Left ventricle myocardium inferior (tissue), 1 donor: ENCODE measurements at regions not wholly inside any gene's neighbourhood (a gene's known extent, or its start where the extent isn't known, plus 50 kb on each side); places are given as distances from the start of the nearest gene placed in this dataset.
A peak's percentile ranks its signal among the peaks of the same experiment; 100 is the strongest.

Experiments
- DNase-seq: peaks from one replicate; pipeline ENCODE4 v3.0.0-alpha.2; 2020
- H3K27ac ChIP-seq: fragments of 200-600 bp; replicated peaks from 2 replicates; pipeline ENCODE4 v1.8.0; 2021
- H3K27me3 ChIP-seq: fragments of 200-600 bp; 2 replicates; pipeline ENCODE4 v1.8.0; 2021; ENCODE audit warnings: low read depth
- H3K36me3 ChIP-seq: fragments of 200-600 bp; 2 replicates; pipeline ENCODE4 v1.8.0; 2021
- H3K4me1 ChIP-seq: fragments of 200-600 bp; 2 replicates; pipeline ENCODE4 v1.8.0; 2021
- H3K4me3 ChIP-seq: fragments of 200-600 bp; 2 replicates; pipeline ENCODE4 v1.8.0; 2021; ENCODE audit warnings: mild to moderate bottlenecking, moderate library complexity
- H3K9me3 ChIP-seq: fragments of 200-600 bp; replicated peaks from 2 replicates; pipeline ENCODE4 v1.8.0; 2021
- CTCF ChIP-seq: fragments of 200-600 bp; IDR thresholded peaks from 2 replicates; pipeline ENCODE4 v1.8.0; 2021; ENCODE audit warnings: antibody characterized with exemption, mild to moderate bottlenecking, borderline replicate concordance
- intact Hi-C: fragments of 100-400 bp; cut with micrococcal nuclease; formaldehyde crosslinking; loops from one replicate; pipeline ENCODE4 v1.11.0; 2022
- donor health status: DM: no; HTN: yes; CAD: no; lungs with severe emphysema.

GRCh38 chr1:117697220-117697781, 91.5 kb downstream of the TENT5C start:
- no peak overlapping the region for H3K4me3 ChIP-seq
- no peaks in the 10 kb centered on the region for H3K36me3 ChIP-seq
- no peak for TF ChIP-seq CTCF
- DNase-seq: no peak
- no peaks in the 10 kb centered on the region for H3K9me3 ChIP-seq
- peak overlapping the region; percentile 74 for H3K27ac ChIP-seq
- H3K27me3 ChIP-seq: peaks cover 4% of the 10 kb centered on the region
- intact Hi-C loops: no loop called here
- peaks cover 19% of the 10 kb centered on the region for H3K4me1 ChIP-seq

GRCh38 chr1:117698398-117699160, 92.7 kb downstream of the TENT5C start:
- Histone ChIP-seq H3K9me3 (no peaks in the 10 kb centered on the region), H3K4me3 (no peak overlapping the region), H3K4me1 (peaks cover 19% of the 10 kb centered on the region), H3K27me3 (peaks cover 4% of the 10 kb centered on the region), H3K27ac (no peak overlapping the region), H3K36me3 (no peaks in the 10 kb centered on the region)
- TF ChIP-seq CTCF: no peak
- intact Hi-C loops: no loop called here
- peak; percentile 47 for DNase-seq

GRCh38 chr1:117699953-117700352, 94.1 kb downstream of the TENT5C start:
- no peak overlapping the region for H3K27ac ChIP-seq
- H3K36me3 ChIP-seq: no peaks in the 10 kb centered on the region
- no peak for DNase-seq
- no peak for TF ChIP-seq CTCF
- no peak overlapping the region for H3K4me3 ChIP-seq
- no peaks in the 10 kb centered on the region for H3K9me3 ChIP-seq
- H3K4me1 ChIP-seq: peaks cover 19% of the 10 kb centered on the region
- intact Hi-C loops: no loop called here
- H3K27me3 ChIP-seq: peaks cover 4% of the 10 kb centered on the region

- Histone ChIP-seq H3K27ac (no peak overlapping the region), H3K4me1 (peaks cover 5% of the 10 kb centered on the region), H3K4me3 (no peak overlapping the region), H3K9me3 (no peaks in the 10 kb centered on the region), H3K27me3 (no peaks in the 10 kb centered on the region), H3K36me3 (no peaks in the 10 kb centered on the region)
- no peak for DNase-seq
- intact Hi-C loops: no loop called here
- no peak for TF ChIP-seq CTCF
These were observed 96.8 kb downstream of the TENT5C start for GRCh38 chr1:117702654-117703053.

- no peak for TF ChIP-seq CTCF
- no peak overlapping the region for H3K27ac ChIP-seq
- DNase-seq: no peak
- no peaks in the 10 kb centered on the region for H3K9me3 ChIP-seq
- no peak overlapping the region for H3K4me3 ChIP-seq
- no peaks in the 10 kb centered on the region for H3K27me3 ChIP-seq
- no peaks in the 10 kb centered on the region for H3K36me3 ChIP-seq
- no peaks in the 10 kb centered on the region for H3K4me1 ChIP-seq
- intact Hi-C loops: no loop called here
These were observed 101.5 kb downstream of the TENT5C start for GRCh38 chr1:117707371-117707770.
